22Rv1 (cell line): ENCODE measurements at regions not wholly inside any gene's neighbourhood (a gene's known extent, or its start where the extent isn't known, plus 50 kb on each side); places are given as distances from the start of the nearest gene placed in this dataset.

Experiments used
- CTCF ChIP-seq: fragments of 450-650 bp; IDR thresholded peaks from 2 replicates; pipeline ENCODE4 v1.5.1; 2017; ENCODE audit warnings: mild to moderate bottlenecking
- ZFX ChIP-seq: fragments of 450-650 bp; IDR thresholded peaks from 2 replicates; pipeline ENCODE4 v1.6.1; 2017; ENCODE audit warnings: antibody characterized with exemption, borderline replicate concordance

- TF ChIP-seq CTCF (no peak), ZFX (no peak)
Observed at GRCh38 chr9:93776873-93777272, 178.3 kb downstream of the BARX1 start.
